Cerebellar cortex (tissue), 1 donor: ENCODE measurements at regions not wholly inside any gene's neighbourhood (a gene's known extent, or its start where the extent isn't known, plus 50 kb on each side); places are given as distances from the start of the nearest gene placed in this dataset.
"Not testable (repeated sequence)": the region's sequence is repeated elsewhere in the genome, so short reads cannot be mapped to it uniquely, and the experiment has no call there.

Experiments
- DNase-seq: peaks from one replicate; pipeline ENCODE4 v3.0.0-alpha.2; 2015; ENCODE audit warnings: low spot score

GRCh38 chr6:78231002-78231401 is 578.2 kb downstream of the MEI4 start:
- no peak for DNase-seq

- DNase-seq = no peak
These were observed 590.7 kb downstream of the MEI4 start for GRCh38 chr6:78243519-78243918.

- DNase-seq = no peak
These were observed 599.1 kb downstream of the MEI4 start for GRCh38 chr6:78251931-78252330.

DNA sequence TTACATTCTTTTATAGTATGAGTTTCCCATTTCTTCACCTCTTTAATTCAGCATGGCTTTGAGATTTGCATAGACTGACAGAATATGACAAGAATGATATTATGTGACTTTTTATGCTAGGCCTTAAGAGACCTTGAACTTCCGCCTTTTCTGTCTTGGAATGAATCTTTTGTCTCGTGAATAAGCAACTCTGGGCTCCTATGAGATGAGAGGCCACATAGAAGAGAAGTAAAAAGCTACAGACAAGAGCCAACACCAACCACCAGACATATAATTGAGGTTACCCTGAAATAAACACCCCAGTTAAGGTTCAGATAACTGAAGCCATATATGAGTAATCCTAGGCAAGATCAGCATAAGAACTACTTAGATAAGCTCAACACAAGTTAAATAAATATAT is 600.8 kb downstream of the MEI4 start:
- DNase-seq = no peak

DNA sequence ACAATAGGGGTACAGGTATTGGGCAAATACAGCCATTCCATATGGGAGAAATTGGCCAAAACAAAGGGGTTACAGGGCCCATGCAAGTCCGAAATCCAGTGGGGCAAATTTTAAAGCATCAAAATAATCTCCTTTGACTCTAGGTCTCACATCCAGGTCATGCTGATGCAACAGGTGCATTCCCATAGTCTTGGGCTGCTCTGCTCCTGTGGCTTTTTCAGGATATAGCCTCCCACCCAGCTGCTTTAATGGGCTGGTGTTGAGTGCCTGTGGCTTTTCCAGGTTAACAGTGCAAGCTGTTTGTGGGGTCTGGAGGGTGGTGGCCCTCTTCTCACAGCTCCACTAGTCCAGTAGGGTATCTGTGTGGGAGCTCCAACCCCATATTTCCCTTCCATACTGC is 607.1 kb downstream of the MEI4 start:
- DNase-seq = no peak

- DNase-seq = not testable (repeated sequence)
These were observed 606.9 kb upstream of the IRAK1BP1 start for GRCh38 chr6:78260427-78260826.

DNA sequence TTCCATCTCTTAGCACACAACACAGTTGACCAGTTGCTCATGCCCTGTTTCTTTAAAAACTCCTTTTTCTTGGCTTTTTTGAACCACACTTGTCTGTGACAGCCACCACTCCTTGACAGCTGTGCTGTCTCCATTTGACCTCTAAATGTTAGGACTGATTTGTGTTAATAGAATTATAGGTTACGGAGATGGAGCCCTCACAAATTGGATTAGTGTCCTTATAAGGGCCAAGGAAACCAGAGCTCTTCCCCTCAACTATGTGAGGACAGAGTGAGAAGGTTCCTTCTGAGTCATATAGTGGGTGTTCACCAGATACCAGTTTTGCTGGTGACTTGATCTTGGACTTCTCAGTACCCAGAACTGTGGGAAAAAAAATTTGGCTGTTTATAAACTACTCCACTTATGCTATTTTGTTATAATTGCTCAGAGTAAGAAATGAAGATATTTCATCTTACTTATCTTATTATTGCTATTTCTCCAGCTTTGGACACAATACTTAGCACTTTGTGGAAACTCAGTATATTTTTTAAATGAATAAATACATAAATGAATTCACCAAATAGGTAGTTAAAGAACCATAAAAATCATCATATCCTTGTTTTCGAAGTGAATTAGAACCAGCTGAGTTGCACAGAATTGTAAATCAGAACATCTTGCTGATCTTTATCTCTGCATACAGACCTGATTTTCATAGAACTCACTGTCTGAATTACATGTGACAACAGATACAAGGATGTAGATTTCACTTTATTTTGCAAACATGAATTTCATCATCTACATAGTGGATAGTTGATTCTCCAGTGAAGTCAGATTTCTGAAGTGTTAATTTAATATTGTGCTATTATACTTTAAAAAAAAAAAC is 598.5 kb upstream of the IRAK1BP1 start:
- no peak for DNase-seq

DNA sequence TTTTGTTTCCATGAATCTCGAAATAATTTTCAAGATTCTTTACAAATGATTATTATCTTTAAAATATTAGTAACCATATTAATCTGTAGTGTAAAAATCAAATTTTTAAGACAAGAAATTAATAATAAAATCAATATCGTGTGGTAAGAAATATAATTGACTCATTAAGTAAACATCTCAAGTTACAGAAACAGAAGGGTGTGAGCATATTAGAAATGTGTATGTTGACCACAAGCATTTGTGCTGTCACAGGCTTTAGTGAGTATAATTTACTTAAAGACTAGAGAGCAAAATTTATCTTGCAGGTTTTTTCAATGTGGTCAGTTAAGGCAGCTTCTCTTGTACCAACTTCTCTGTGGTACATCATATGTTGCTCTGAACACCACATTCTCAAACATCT is 566.5 kb upstream of the IRAK1BP1 start:
- DNase-seq = no peak

- no peak for DNase-seq
These were observed 564.9 kb upstream of the IRAK1BP1 start for GRCh38 chr6:78302411-78302810.

- DNase-seq = no peak
These were observed 559.3 kb upstream of the IRAK1BP1 start for GRCh38 chr6:78308025-78308424.

GRCh38 chr6:78322068-78322845 is 545.1 kb upstream of the IRAK1BP1 start:
- no peak for DNase-seq

DNA sequence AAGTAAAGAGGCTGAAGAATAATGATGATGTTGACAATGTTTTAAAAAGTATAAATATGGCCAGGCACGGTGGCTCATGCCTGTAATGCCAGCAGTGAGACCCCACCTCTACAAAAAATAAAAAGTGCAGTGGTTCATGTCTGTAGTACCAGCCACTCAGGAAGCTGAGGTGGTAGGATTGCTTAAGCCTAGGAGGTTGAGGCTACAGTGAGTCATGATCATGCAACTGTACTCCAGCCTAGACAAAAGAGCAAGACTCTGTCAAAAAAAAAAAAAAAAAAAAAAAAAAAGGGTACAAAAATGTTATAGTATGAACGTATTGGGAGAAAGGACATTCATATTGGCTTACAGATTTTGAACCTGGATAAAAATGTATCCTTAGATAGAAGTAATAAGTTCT is 543.1 kb upstream of the IRAK1BP1 start:
- no peak for DNase-seq

GRCh38 chr6:78340755-78341154 is 526.6 kb upstream of the IRAK1BP1 start:
- no peak for DNase-seq

GRCh38 chr6:78345882-78346281 is 521.5 kb upstream of the IRAK1BP1 start:
- DNase-seq = no peak

DNA sequence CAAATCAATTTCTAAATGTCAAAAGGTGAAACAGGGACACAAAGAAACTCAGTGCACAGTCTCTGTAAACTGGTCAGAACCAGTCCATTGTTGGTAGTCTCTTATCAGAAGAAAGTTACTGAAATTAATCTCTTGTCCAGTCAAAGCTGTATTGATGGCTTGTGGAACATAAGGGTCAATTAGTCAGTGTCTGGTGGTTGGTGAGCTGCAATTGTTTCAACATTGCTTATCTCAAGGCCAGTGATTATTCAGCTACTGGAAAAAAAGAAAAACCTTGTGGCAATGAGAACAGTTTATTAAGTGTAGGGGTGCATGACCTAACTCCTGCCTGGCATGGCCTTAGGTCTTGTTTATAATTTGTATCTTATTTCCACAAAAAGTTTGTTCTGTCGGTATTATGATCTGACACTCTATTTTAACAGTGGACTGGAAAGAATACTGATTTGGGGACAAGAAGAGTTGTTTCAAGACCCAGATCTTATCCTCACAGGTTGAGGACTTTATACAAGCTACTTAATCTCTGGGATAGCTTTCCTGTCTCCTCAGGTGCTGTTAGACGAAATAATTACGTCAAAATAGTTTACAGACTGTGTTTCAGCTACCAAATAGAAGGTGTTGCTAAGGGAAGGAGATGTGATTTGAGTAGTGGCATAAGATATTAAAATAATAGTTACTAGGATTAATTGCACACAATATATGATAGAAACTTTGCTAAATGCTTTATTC is 520.0 kb upstream of the IRAK1BP1 start:
- DNase-seq = no peak

- DNase-seq = no peak
These were observed 514.3 kb upstream of the IRAK1BP1 start for GRCh38 chr6:78353040-78353439.

DNA sequence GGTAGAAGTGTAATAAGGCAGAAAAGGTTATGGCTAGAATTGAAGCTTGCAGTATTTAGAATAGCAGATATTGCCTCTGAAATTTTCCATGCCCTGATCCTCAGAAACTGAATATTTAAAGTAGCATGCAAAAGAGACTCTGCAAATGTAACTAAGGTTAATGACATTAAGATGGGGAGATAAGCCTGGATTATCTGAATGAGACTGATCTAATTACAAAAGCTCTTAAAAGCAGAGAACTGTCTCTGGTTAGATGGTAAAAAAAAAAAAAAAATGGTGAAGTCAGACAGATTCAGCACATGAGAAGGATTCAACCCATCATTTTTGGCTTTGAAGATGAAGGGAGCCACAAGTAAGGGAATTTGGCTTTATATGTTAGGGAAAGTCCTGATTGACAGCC is 503.7 kb upstream of the IRAK1BP1 start:
- DNase-seq = no peak

GRCh38 chr6:78365473-78365872 is 501.9 kb upstream of the IRAK1BP1 start:
- no peak for DNase-seq

DNA sequence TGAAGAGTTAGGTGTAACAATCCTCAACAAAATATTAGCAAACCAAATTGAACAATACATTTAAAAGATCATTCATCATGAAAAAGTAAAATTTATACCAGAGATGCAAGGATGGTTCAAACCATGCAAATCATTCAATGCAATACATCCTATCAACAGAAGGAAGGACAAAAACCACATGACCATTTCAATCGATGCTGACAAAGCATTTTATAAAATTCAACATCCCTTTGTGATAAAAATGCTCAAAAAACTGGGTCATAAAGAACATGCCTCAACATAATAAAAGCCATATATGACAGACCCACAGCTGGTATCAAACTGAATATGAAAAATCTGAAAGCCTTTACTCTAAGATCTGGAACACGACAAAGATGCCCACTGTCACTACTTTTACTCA is 490.3 kb upstream of the IRAK1BP1 start:
- no peak for DNase-seq

DNA sequence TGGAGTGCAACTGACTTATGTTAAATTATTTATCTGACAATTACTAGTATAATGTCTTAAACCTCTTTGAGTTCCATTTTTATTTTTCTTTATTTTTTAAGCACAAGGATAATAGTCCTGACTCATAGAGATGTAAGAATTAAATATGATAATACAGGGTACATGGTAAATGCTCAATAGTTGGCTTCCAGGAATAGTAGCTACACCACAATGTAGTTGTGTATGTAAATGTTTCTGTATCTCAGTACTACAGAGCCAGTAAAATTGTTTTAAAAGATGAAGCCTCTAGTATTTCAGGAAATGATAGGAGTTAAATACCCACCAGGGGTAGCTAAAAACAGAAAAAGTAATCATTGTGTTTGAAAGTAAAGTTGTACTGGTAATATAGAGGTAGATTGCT is 487.4 kb upstream of the IRAK1BP1 start:
- DNase-seq = no peak

- DNase-seq = no peak
These were observed 486.8 kb upstream of the IRAK1BP1 start for GRCh38 chr6:78380541-78380940.

DNA sequence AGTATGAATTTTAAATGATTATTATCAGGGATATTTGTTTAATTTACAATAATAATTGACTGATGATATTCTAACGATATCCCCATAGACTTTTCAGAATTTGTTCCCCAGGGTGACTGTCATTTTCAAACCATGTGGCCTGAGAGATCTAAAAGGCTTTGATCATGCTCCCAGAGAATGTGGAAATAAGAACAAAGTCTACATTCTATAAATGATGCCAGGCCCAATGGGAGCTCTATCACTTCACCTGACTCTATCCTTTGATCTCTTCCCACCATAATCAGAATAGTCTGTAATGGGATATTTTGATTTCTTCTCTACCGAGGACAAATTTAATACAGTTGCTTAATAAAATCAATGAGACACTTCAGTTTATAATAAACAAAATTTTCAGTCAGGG is 483.4 kb upstream of the IRAK1BP1 start:
- DNase-seq = no peak

GRCh38 chr6:78386854-78387253 is 480.5 kb upstream of the IRAK1BP1 start:
- DNase-seq = not testable (repeated sequence)
